ENCODE measurements at regions not wholly inside any gene's neighbourhood (a gene's known extent, or its start where the extent isn't known, plus 50 kb on each side); places are given as distances from the start of the nearest gene placed in this dataset.

DNA sequence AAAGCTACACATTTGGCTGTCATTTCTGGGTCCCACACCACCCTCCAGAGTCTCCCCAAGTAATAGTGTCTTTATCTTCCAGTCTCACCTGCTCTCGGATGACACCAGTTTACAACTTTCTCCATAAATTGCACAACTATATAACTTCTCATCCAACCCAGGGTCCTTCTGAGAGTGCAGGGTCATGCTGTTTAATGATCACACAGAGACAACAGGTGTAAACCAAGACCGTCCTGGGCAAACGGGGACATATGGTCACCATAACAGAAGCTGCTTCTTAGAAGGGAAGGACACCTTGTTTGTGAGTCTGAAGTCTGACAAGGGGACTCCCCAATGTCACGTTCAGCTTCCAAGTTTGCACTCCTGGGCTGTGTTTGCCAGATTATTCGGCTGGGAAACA is 74.3 kb downstream of the MAP1LC3B2 start:
- Histone ChIP-seq H3K4me1 (ENCODE audit: control insufficient read depth, insufficient read depth, low read length) (peaks cover 8% of the 10 kb centered on the region), H3K27me3 (ENCODE audit: control insufficient read depth, insufficient read depth, low read length) (no peaks in the 10 kb centered on the region), H3K36me3 (ENCODE audit: control insufficient read depth, insufficient read depth, low read length) (no peaks in the 10 kb centered on the region), H3K9me3 (ENCODE audit: control insufficient read depth, insufficient read depth, low read length) (no peaks in the 10 kb centered on the region), H3K9ac (ENCODE audit: low read depth, low read length) (no peak overlapping the region), H3K4me3 (ENCODE audit: low read depth, low read length) (no peak overlapping the region)

DNA sequence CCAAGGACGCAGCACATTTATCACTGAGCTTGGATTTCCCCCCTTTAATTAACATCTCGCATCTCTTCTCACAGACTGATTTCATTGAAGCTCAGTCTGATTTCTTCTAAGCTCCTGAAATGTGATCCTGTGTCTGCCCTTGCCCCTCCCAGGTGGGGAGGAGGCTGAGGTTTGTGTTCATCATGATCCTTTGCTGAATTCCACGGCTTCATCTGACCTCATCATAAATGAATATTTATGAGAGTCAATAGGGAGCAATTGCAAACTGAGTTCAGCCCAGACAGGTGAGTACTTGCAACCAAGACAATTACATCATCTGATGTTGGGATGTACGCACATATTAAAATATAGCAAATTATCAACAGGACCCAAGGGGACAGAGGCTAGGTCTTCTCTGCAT is 72.4 kb downstream of the MAP1LC3B2 start:
- Histone ChIP-seq H3K9ac (ENCODE audit: low read depth, low read length) (no peak overlapping the region), H3K4me1 (ENCODE audit: control insufficient read depth, insufficient read depth, low read length) (peaks cover 8% of the 10 kb centered on the region), H3K4me3 (ENCODE audit: low read depth, low read length) (no peak overlapping the region), H3K9me3 (ENCODE audit: control insufficient read depth, insufficient read depth, low read length) (no peaks in the 10 kb centered on the region), H3K36me3 (ENCODE audit: control insufficient read depth, insufficient read depth, low read length) (no peaks in the 10 kb centered on the region), H3K27me3 (ENCODE audit: control insufficient read depth, insufficient read depth, low read length) (no peaks in the 10 kb centered on the region)

DNA sequence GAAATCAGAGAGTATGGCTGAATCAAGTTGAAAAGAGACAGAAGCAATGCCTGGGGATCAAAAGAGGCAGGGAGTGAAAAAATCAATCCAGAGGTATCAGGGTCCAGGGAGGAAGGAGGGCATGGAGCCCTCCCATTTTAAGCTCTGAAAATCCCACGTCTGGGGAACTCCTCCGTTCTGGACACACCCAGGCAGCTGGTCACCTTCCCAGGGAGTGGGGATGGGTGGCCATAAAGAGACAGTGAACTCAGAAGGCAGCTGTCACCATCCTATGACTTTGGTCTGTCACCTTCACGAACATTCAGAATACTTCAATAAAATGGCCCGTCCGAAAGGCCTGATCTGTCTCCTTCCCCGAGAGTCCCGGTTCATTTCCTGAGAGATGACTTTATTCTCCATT is 71.6 kb downstream of the MAP1LC3B2 start:
- Histone ChIP-seq H3K9ac (ENCODE audit: low read depth, low read length) (no peak overlapping the region), H3K27me3 (ENCODE audit: control insufficient read depth, insufficient read depth, low read length) (no peaks in the 10 kb centered on the region), H3K4me3 (ENCODE audit: low read depth, low read length) (no peak overlapping the region), H3K4me1 (ENCODE audit: control insufficient read depth, insufficient read depth, low read length) (peaks cover 8% of the 10 kb centered on the region), H3K9me3 (ENCODE audit: control insufficient read depth, insufficient read depth, low read length) (no peaks in the 10 kb centered on the region), H3K36me3 (ENCODE audit: control insufficient read depth, insufficient read depth, low read length) (no peaks in the 10 kb centered on the region)

DNA sequence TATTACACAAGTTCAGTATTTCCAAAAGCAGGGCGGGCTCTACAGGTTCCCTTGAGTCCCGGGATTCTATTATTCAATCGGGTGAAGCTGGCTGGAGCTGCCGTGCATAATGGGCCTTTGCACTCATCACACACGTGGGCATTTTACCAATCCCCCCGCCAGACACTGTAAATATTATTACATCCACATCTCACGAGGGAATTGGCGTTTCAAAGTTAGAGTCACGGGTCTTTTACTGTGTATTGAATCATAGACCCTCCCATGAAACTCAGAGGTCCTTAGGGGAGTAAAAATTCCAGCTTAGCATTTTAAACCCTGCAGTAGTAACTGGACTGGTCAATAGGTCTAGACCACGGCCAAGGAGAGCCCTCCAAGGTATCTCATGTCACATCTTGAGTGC is 70.3 kb downstream of the MAP1LC3B2 start:
- Histone ChIP-seq H3K4me1 (ENCODE audit: control insufficient read depth, insufficient read depth, low read length) (peaks cover 8% of the 10 kb centered on the region), H3K9ac (ENCODE audit: low read depth, low read length) (no peak overlapping the region), H3K9me3 (ENCODE audit: control insufficient read depth, insufficient read depth, low read length) (no peaks in the 10 kb centered on the region), H3K36me3 (ENCODE audit: control insufficient read depth, insufficient read depth, low read length) (no peaks in the 10 kb centered on the region), H3K27me3 (ENCODE audit: control insufficient read depth, insufficient read depth, low read length) (no peaks in the 10 kb centered on the region), H3K4me3 (ENCODE audit: low read depth, low read length) (no peak overlapping the region)

DNA sequence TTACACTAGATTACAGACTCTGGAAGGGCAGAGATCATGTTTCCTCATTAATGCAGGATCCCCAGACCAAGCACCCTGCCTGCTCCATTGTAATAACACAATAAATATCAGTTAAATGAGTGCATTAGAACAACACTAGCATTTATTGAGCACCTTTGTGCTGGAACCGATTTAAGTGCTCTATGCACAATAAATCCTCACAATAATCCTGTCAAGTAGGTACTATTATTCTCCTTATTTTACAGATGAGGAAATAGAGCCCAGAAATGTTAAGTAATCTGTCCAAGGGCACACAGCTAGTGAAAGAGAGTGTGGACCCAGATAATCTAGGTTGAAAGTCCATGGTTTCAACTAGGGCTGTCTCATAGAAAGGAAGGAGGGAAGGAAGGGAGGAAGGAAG is 69.8 kb downstream of the MAP1LC3B2 start:
- Histone ChIP-seq H3K4me3 (ENCODE audit: low read depth, low read length) (no peak overlapping the region), H3K4me1 (ENCODE audit: control insufficient read depth, insufficient read depth, low read length) (peaks cover 8% of the 10 kb centered on the region), H3K9me3 (ENCODE audit: control insufficient read depth, insufficient read depth, low read length) (no peaks in the 10 kb centered on the region), H3K27me3 (ENCODE audit: control insufficient read depth, insufficient read depth, low read length) (no peaks in the 10 kb centered on the region), H3K36me3 (ENCODE audit: control insufficient read depth, insufficient read depth, low read length) (no peaks in the 10 kb centered on the region), H3K9ac (ENCODE audit: low read depth, low read length) (no peak overlapping the region)

DNA sequence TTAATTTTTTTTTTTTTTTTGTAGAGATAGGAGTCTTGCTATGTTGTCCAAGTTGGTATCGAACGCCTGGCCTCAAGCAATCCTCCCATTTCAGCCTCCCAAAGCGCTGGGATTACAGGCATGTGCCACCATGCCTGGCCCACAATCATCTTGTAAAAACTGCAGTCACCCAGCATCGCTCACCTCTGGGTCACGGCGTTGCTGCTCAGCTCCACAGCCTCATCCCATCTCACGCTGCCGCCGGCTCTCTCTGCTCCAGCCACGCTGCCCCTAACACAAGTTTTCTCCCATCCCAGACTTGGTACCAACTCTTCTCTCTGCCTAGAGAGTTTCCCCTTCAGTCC is 69.2 kb downstream of the MAP1LC3B2 start:
- Histone ChIP-seq H3K27me3 (ENCODE audit: control insufficient read depth, insufficient read depth, low read length) (no peaks in the 10 kb centered on the region), H3K4me1 (ENCODE audit: control insufficient read depth, insufficient read depth, low read length) (peaks cover 8% of the 10 kb centered on the region), H3K9ac (ENCODE audit: low read depth, low read length) (no peak overlapping the region), H3K9me3 (ENCODE audit: control insufficient read depth, insufficient read depth, low read length) (no peaks in the 10 kb centered on the region), H3K36me3 (ENCODE audit: control insufficient read depth, insufficient read depth, low read length) (no peaks in the 10 kb centered on the region), H3K4me3 (ENCODE audit: low read depth, low read length) (no peak overlapping the region)

Data from iPS-15b (cell line).